ENCODE measurements at regions not wholly inside any gene's neighbourhood (a gene's known extent, or its start where the extent isn't known, plus 50 kb on each side); places are given as distances from the start of the nearest gene placed in this dataset.

DNA sequence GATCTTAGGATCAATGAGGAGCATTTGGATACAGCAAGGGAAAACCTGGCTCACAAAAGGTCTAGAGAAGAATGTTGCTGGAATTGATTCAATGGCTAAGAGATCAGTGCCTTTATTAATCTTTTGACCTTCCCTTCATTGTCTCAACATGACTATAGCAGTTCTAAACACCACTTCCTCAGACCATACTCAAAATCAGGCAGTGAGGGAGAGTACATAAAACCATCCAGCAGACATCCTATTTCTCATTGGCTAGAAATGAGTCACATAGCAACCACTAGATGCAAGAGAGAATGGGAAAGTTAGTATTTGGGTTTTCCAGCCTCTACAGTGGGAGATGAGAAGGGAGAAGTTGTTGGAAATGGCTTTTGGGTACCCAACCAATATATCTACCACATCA, 151.4 kb upstream of the NUDT4 start:
- Histone ChIP-seq H3K4me3 (ENCODE audit: low read depth, low read length, poor library complexity, severe bottlenecking) (no peak overlapping the region), H3K4me1 (ENCODE audit: insufficient read depth, low read length, poor library complexity, severe bottlenecking) (no peaks in the 10 kb centered on the region), H3K36me3 (ENCODE audit: insufficient read depth, low read length) (no peaks in the 10 kb centered on the region), H3K79me2 (ENCODE audit: insufficient read depth, low read depth, low read length) (no peaks in the 10 kb centered on the region), H3K9me2 (ENCODE audit: insufficient read depth, low read length) (no peaks in the 10 kb centered on the region), H2AFZ (ENCODE audit: low read length) (no peak overlapping the region), H3K9me3 (ENCODE audit: low read length) (no peaks in the 10 kb centered on the region), H4K20me1 (ENCODE audit: insufficient read depth, low read length) (no peaks in the 10 kb centered on the region), H3K27ac (ENCODE audit: low read depth, low read length, poor library complexity, severe bottlenecking) (no peak overlapping the region), H3K4me2 (ENCODE audit: low read length) (no peak overlapping the region)
- no TSS peak for BruUV-seq (replicated peaks)
- TF ChIP-seq EZH2phosphoT487 (IDR thresholded peaks at IDR 0.05; ENCODE audit: borderline replicate concordance, low read depth, low read length), result no peak
- TF ChIP-seq, protein P1, sequence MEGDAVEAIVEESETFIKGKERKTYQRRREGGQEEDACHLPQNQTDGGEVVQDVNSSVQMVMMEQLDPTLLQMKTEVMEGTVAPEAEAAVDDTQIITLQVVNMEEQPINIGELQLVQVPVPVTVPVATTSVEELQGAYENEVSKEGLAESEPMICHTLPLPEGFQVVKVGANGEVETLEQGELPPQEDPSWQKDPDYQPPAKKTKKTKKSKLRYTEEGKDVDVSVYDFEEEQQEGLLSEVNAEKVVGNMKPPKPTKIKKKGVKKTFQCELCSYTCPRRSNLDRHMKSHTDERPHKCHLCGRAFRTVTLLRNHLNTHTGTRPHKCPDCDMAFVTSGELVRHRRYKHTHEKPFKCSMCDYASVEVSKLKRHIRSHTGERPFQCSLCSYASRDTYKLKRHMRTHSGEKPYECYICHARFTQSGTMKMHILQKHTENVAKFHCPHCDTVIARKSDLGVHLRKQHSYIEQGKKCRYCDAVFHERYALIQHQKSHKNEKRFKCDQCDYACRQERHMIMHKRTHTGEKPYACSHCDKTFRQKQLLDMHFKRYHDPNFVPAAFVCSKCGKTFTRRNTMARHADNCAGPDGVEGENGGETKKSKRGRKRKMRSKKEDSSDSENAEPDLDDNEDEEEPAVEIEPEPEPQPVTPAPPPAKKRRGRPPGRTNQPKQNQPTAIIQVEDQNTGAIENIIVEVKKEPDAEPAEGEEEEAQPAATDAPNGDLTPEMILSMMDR (conservative IDR thresholded peaks at IDR 0.05; ENCODE audit: low read length), result no peak
- intact Hi-C loops (cut with micrococcal nuclease; ENCODE audit: unreplicated experiment), result no loop called here
- ChIA-PET POLR2A (interaction anchor here (0.6 kb wide), 1 partner anchor 180 kb away, joined by 4 read pairs; no protein-coding TSS in a partner anchor), CTCF (ENCODE audit: unreplicated experiment) (no interaction called here)
- DNase-seq (ENCODE audit: low spot score), result no peak

DNA sequence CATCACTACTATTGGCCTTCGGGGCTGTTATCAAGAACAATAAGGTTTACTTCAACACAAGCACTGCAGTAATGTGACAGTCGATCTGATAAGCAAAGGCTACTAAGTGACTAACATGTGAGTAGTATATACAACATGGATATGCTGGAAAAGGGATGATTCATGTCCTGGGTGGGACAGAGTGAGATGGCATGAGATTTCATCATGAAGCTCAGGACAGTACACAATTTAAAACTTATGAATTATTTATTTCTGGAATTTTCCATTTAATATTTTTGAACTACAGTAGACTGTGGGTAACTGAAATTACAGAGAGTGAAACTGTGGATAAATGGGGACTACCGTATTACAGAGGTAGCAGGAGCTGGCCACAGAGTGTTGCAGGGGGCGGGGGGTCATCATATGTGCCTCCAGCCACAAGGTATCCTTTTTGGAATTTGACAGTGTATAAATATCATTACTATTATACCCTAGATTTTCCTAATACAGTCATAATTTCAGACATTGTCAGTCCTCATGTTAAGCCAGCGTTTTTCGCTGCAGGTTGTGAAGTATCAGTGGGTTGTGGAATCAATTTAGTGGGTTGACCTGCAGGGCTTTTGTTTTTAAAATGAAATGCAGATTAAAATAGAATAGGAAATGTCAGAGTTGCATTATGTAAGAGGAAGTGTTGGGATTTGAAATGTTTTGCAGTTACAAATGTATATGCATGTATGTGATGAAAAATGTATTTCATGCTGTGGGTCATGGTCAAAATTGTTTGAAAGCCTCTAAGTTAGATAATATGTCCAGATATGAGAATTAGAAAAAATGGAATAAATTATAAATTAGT, 148.0 kb upstream of the NUDT4 start:
- no peak for DNase-seq (ENCODE audit: low spot score)
- Histone ChIP-seq H3K36me3 (ENCODE audit: insufficient read depth, low read length) (no peaks in the 10 kb centered on the region), H3K4me1 (ENCODE audit: insufficient read depth, low read length, poor library complexity, severe bottlenecking) (no peaks in the 10 kb centered on the region), H3K9me3 (ENCODE audit: low read length) (no peaks in the 10 kb centered on the region; the same call in 1 of the 2 replicates), H3K4me3 (ENCODE audit: low read depth, low read length, poor library complexity, severe bottlenecking) (no peak overlapping the region), H3K9me2 (ENCODE audit: insufficient read depth, low read length) (no peaks in the 10 kb centered on the region), H3K27ac (ENCODE audit: low read depth, low read length, poor library complexity, severe bottlenecking) (no peak overlapping the region), H3K79me2 (ENCODE audit: insufficient read depth, low read depth, low read length) (no peaks in the 10 kb centered on the region), H2AFZ (ENCODE audit: low read length) (no peak overlapping the region), H4K20me1 (ENCODE audit: insufficient read depth, low read length) (no peaks in the 10 kb centered on the region), H3K4me2 (ENCODE audit: low read length) (no peak overlapping the region)
- intact Hi-C loops (cut with micrococcal nuclease; ENCODE audit: unreplicated experiment), result no loop called here
- BruUV-seq (replicated peaks), result no TSS peak
- ChIA-PET POLR2A (no interaction called here), CTCF (ENCODE audit: unreplicated experiment) (interaction anchor here (1.2 kb wide), 1 partner anchor 13 kb away, joined by 3 read pairs; no protein-coding TSS in a partner anchor)
- TF ChIP-seq, protein P1 (conservative IDR thresholded peaks at IDR 0.05; ENCODE audit: low read length), result no peak
- no peak for TF ChIP-seq EZH2phosphoT487 (IDR thresholded peaks at IDR 0.05; ENCODE audit: borderline replicate concordance, low read depth, low read length)

DNA sequence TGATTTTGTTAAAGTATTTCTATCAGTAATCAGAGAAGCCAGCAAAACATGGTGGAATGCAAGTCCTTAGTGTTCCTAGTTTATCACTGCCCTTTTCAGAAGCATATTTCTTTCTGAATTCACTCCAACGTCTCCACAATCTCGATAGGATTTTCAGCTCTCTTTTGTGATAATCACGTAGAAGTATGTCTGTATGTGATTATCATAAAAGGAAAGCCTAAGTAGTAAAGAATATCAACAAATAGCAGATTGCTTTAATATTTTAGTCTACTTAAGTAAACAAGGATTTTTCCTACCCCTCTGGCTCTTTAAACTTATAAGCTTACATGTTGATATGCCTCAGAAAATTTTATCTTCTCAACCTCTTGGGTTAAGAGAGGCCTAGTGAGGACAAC, 147.4 kb upstream of the NUDT4 start:
- Histone ChIP-seq H3K36me3 (ENCODE audit: insufficient read depth, low read length) (no peaks in the 10 kb centered on the region), H3K4me1 (ENCODE audit: insufficient read depth, low read length, poor library complexity, severe bottlenecking) (no peaks in the 10 kb centered on the region), H3K9me3 (ENCODE audit: low read length) (no peaks in the 10 kb centered on the region; the same call in 1 of the 2 replicates), H2AFZ (ENCODE audit: low read length) (no peak overlapping the region), H4K20me1 (ENCODE audit: insufficient read depth, low read length) (no peaks in the 10 kb centered on the region), H3K4me2 (ENCODE audit: low read length) (no peak overlapping the region), H3K9me2 (ENCODE audit: insufficient read depth, low read length) (no peaks in the 10 kb centered on the region), H3K27ac (ENCODE audit: low read depth, low read length, poor library complexity, severe bottlenecking) (no peak overlapping the region), H3K4me3 (ENCODE audit: low read depth, low read length, poor library complexity, severe bottlenecking) (no peak overlapping the region), H3K79me2 (ENCODE audit: insufficient read depth, low read depth, low read length) (no peaks in the 10 kb centered on the region)
- intact Hi-C loops (cut with micrococcal nuclease; ENCODE audit: unreplicated experiment), result no loop called here
- no peak for DNase-seq (ENCODE audit: low spot score)
- BruUV-seq (replicated peaks), result no TSS peak
- ChIA-PET POLR2A (no interaction called here), CTCF (ENCODE audit: unreplicated experiment) (interaction anchor here (1.2 kb wide), 1 partner anchor 12 kb away, joined by 3 read pairs; no protein-coding TSS in a partner anchor)
- no peak for TF ChIP-seq EZH2phosphoT487 (IDR thresholded peaks at IDR 0.05; ENCODE audit: borderline replicate concordance, low read depth, low read length)
- TF ChIP-seq, protein P1 (conservative IDR thresholded peaks at IDR 0.05; ENCODE audit: low read length), result no peak

Data from OCI-LY7 (cell line).